Keratinocyte (primary cell): ENCODE measurements at regions not wholly inside any gene's neighbourhood (a gene's known extent, or its start where the extent isn't known, plus 50 kb on each side); places are given as distances from the start of the nearest gene placed in this dataset.
A peak's percentile ranks its signal among the peaks of the same experiment; 100 is the strongest.

Source experiments
- DNase-seq: peaks from one replicate; pipeline ENCODE4 v3.0.0-alpha.2; 2011; ENCODE audit warnings: low read depth, missing footprints, low spot score
- FAIRE-seq: peaks from 2 replicates; lab custom pipeline; 2011; peaks lifted over from hg19 to GRCh38; lab: Jason Lieb, UNC
- H2AFZ ChIP-seq: 2 replicates; pipeline ENCODE4 v1.6.0; 2012; ENCODE audit warnings: low read length, control low read depth, inconsistent platforms; ENCODE audit not compliant: control insufficient read depth
- H3K27ac ChIP-seq: 2 replicates; pipeline ENCODE4 v1.5.1; 2011; ENCODE audit warnings: low read length; ENCODE audit not compliant: control insufficient read depth, insufficient read depth
- H3K27me3 ChIP-seq: 3 replicates; pipeline ENCODE4 v1.6.0; 2011; ENCODE audit warnings: low read length; ENCODE audit not compliant: control insufficient read depth, insufficient read depth; ENCODE audit errors: extremely low read depth
- H3K36me3 ChIP-seq, 2 experiments: 2 replicates in 1 of 2; 3 replicates in 1 of 2; pipeline ENCODE4 v1.5.1; 2011; ENCODE audit warnings: low read length in 2 of 2, mild to moderate bottlenecking in 1 of 2; ENCODE audit not compliant: control insufficient read depth in 2 of 2, insufficient read depth in 2 of 2; ENCODE audit errors: extremely low read depth in 1 of 2
- H3K4me1 ChIP-seq: 3 replicates; pipeline ENCODE4 v1.5.1; 2011; ENCODE audit warnings: low read length; ENCODE audit not compliant: control insufficient read depth, insufficient read depth; ENCODE audit errors: extremely low read depth
- H3K4me2 ChIP-seq: 3 replicates; pipeline ENCODE4 v1.6.0; 2011; ENCODE audit warnings: low read depth, low read length; ENCODE audit not compliant: control insufficient read depth, insufficient read depth; ENCODE audit errors: extremely low read depth
- H3K4me3 ChIP-seq, 3 experiments: fragments of 200-600 bp in 1 of 3; sonication (generic) in 1 of 3; 2 replicates in 2 of 3; 3 replicates in 1 of 3; pipeline ENCODE4 v1.5.1; 2011 to 2016; ENCODE audit warnings: low read length in 3 of 3, mild to moderate bottlenecking in 3 of 3, control low read depth in 2 of 3, inconsistent platforms in 1 of 3, low read depth in 1 of 3, mixed read lengths in 1 of 3, mixed run types in 1 of 3, moderate library complexity in 1 of 3; ENCODE audit not compliant: control insufficient read depth in 2 of 3, insufficient read depth in 2 of 3; ENCODE audit errors: extremely low read depth in 1 of 3
- H3K79me2 ChIP-seq: 2 replicates; pipeline ENCODE4 v1.6.0; 2012; ENCODE audit warnings: low read length; ENCODE audit not compliant: control insufficient read depth, insufficient read depth
- H3K9ac ChIP-seq: 3 replicates; pipeline ENCODE4 v1.6.0; 2011; ENCODE audit warnings: low read length; ENCODE audit not compliant: control insufficient read depth, insufficient read depth; ENCODE audit errors: extremely low read depth
- H3K9me1 ChIP-seq: 3 replicates; pipeline ENCODE4 v1.6.0; 2011; ENCODE audit warnings: low read length; ENCODE audit not compliant: control insufficient read depth, insufficient read depth; ENCODE audit errors: extremely low read depth
- H3K9me3 ChIP-seq: 2 replicates; pipeline ENCODE4 v1.5.1; 2012; ENCODE audit warnings: low read depth, low read length; ENCODE audit not compliant: control insufficient read depth
- H4K20me1 ChIP-seq: 3 replicates; pipeline ENCODE4 v1.6.0; 2011; ENCODE audit warnings: low read length; ENCODE audit not compliant: control insufficient read depth, insufficient read depth; ENCODE audit errors: extremely low read depth
- CTCF ChIP-seq, 3 experiments: IDR thresholded peaks in 1 of 3; conservative IDR thresholded peaks in 1 of 3; optimal IDR thresholded peaks in 1 of 3; 2 replicates in 2 of 3; 3 replicates in 1 of 3; pipeline versions ENCODE3 to v1.5.1; 2011; ENCODE audit warnings: low read length in 3 of 3, mild to moderate bottlenecking in 3 of 3, moderate library complexity in 2 of 3, control low read depth in 1 of 3, inconsistent platforms in 1 of 3; ENCODE audit not compliant: insufficient read depth in 2 of 3; ENCODE audit errors: extremely low read depth in 1 of 3
- EZH2 ChIP-seq: IDR thresholded peaks from one replicate; pipeline ENCODE4 v1.6.1; 2012; ENCODE audit warnings: inconsistent platforms, mild to moderate bottlenecking, low read length, moderate library complexity
- dilution Hi-C: fragments of 300-500 bp; cut with MboI; formaldehyde crosslinking; loops from one replicate; pipeline ENCODE4 v1.7.0; 2020; ENCODE audit warnings: low sequenced_read_pairs; ENCODE audit not compliant: extremely low pct_ligation_motif_present

- H3K79me2 ChIP-seq: no peaks in the 10 kb centered on the region
- no peak overlapping the region for H3K4me2 ChIP-seq
- dilution Hi-C loops: no loop called here
- DNase-seq: no peak
- TF ChIP-seq EZH2: no peak
- no peak for TF ChIP-seq CTCF (optimal IDR thresholded peaks at IDR 0.05 in 1 of 3, IDR thresholded peaks at IDR 0.05 in 1 of 3, conservative IDR thresholded peaks at IDR 0.05 in 1 of 3; ENCODE audit: extremely low read depth in 1 of 3, insufficient read depth in 2 of 3, low read length in 3 of 3)
- H2AFZ ChIP-seq: peak overlapping the region; percentile 17
- no peaks in the 10 kb centered on the region for H3K36me3 ChIP-seq
- no peak overlapping the region for H3K4me3 ChIP-seq
- no peaks in the 10 kb centered on the region for H3K4me1 ChIP-seq
- FAIRE-seq: peak; percentile 43
- peaks cover 6% of the 10 kb centered on the region for H3K9me3 ChIP-seq
- H3K27ac ChIP-seq: no peak overlapping the region
- H3K9ac ChIP-seq: no peak overlapping the region
- H3K9me1 ChIP-seq: no peaks in the 10 kb centered on the region
- no peaks in the 10 kb centered on the region for H3K27me3 ChIP-seq
- H4K20me1 ChIP-seq: no peaks in the 10 kb centered on the region
These were observed 161.7 kb downstream of the YTHDC2 start for GRCh38 chr5:113675166-113675565.

- Histone ChIP-seq H3K27ac (no peak overlapping the region), H3K36me3 (no peaks in the 10 kb centered on the region), H3K9ac (no peak overlapping the region), H3K27me3 (no peaks in the 10 kb centered on the region), H4K20me1 (no peaks in the 10 kb centered on the region), H3K79me2 (no peaks in the 10 kb centered on the region), H3K4me2 (no peak overlapping the region), H3K4me3 (no peak overlapping the region), H3K9me1 (no peaks in the 10 kb centered on the region), H3K9me3 (peaks cover 6% of the 10 kb centered on the region), H2AFZ (no peak overlapping the region), H3K4me1 (no peaks in the 10 kb centered on the region)
- dilution Hi-C loops: no loop called here
- TF ChIP-seq CTCF (optimal IDR thresholded peaks at IDR 0.05 in 1 of 3, IDR thresholded peaks at IDR 0.05 in 1 of 3, conservative IDR thresholded peaks at IDR 0.05 in 1 of 3; ENCODE audit: extremely low read depth in 1 of 3, insufficient read depth in 2 of 3, low read length in 3 of 3): no peak
- TF ChIP-seq EZH2: no peak
- no peak for DNase-seq
- FAIRE-seq: no peak
These were observed 164.7 kb downstream of the YTHDC2 start for GRCh38 chr5:113678202-113678601.
